ENCODE measurements at regions not wholly inside any gene's neighbourhood (a gene's known extent, or its start where the extent isn't known, plus 50 kb on each side); places are given as distances from the start of the nearest gene placed in this dataset.

GRCh38 chr14:48536318-48536717 is 860.9 kb upstream of the MDGA2 start:
- no peaks in the 10 kb centered on the region for H3K9me3 ChIP-seq (ENCODE audit: control extremely low read depth in 1 of 3, control insufficient read depth in 2 of 3, insufficient read depth in 1 of 3, low read length in 2 of 3)
- H3K27ac Mint-ChIP-seq = no peak overlapping the region
- H3K4me1 Mint-ChIP-seq = no peaks in the 10 kb centered on the region
- no peaks in the 10 kb centered on the region for H3K36me3 ChIP-seq (replicated peaks in 1 of 2; ENCODE audit: control extremely low read depth in 1 of 2, control insufficient read depth in 1 of 2, extremely low read depth in 1 of 2, insufficient read depth in 2 of 2, low read length in 1 of 2)
- ChIA-PET POLR2A (no interaction called here), CTCF (no interaction called here)
- no peaks in the 10 kb centered on the region for H3K27me3 ChIP-seq (replicated peaks in 1 of 4; ENCODE audit: control extremely low read depth in 1 of 4, control insufficient read depth in 3 of 4, insufficient read depth in 4 of 4, low read length in 3 of 4)
- H3K4me2 ChIP-seq (replicated peaks; ENCODE audit: low read depth, low read length, poor library complexity, severe bottlenecking) = no peak overlapping the region
- H3K27me3 Mint-ChIP-seq = no peaks in the 10 kb centered on the region
- no peaks in the 10 kb centered on the region for H3K9me3 Mint-ChIP-seq (ENCODE audit: insufficient read depth)
- H4K20me1 ChIP-seq (ENCODE audit: control insufficient read depth, insufficient read depth, low read length, poor library complexity, severe bottlenecking) = no peaks in the 10 kb centered on the region
- H3K27ac ChIP-seq (ENCODE audit: low read length in 2 of 2) = no peak overlapping the region
- no peak overlapping the region for H3K4me3 Mint-ChIP-seq
- intact Hi-C loops (cut with micrococcal nuclease) = no loop called here
- no peak overlapping the region for H3K9ac ChIP-seq (ENCODE audit: low read length)
- H3K79me2 ChIP-seq (ENCODE audit: control insufficient read depth, insufficient read depth, low read length) = no peaks in the 10 kb centered on the region
- TF ChIP-seq CTCF (IDR thresholded peaks at IDR 0.05) = no peak
- TF ChIP-seq EZH2 (IDR thresholded peaks at IDR 0.05; ENCODE audit: borderline replicate concordance, insufficient read depth, low read depth, low read length, poor library complexity, severe bottlenecking) = no peak
- ATAC-seq (ENCODE audit: low read depth) = no peak
- H3K4me3 ChIP-seq (ENCODE audit: control extremely low read depth in 1 of 5, extremely low read depth in 1 of 5, insufficient read depth in 1 of 5, low read depth in 2 of 5, low read length in 4 of 5) = no peak overlapping the region
- no peak overlapping the region for H2AFZ ChIP-seq (ENCODE audit: insufficient read depth, low read depth, low read length, poor library complexity, severe bottlenecking)
- no CpG with 5 or more reads among the region's 3 CpGs for WGBS (ENCODE audit: insufficient coverage)
- DNase-seq = no peak
- H3K4me1 ChIP-seq (ENCODE audit: control insufficient read depth in 2 of 2, insufficient read depth in 2 of 2, low read length in 2 of 2) = no peaks in the 10 kb centered on the region

GRCh38 chr14:48527832-48528231 is 852.4 kb upstream of the MDGA2 start:
- H3K9me3 Mint-ChIP-seq (ENCODE audit: insufficient read depth) = no peaks in the 10 kb centered on the region
- ATAC-seq (ENCODE audit: low read depth) (no peak), DNase-seq (no peak)
- Histone ChIP-seq H3K9ac (ENCODE audit: low read length) (no peak overlapping the region), H3K27ac (ENCODE audit: low read length in 2 of 2) (no peak overlapping the region), H3K9me3 (ENCODE audit: control extremely low read depth in 1 of 3, control insufficient read depth in 2 of 3, insufficient read depth in 1 of 3, low read length in 2 of 3) (no peaks in the 10 kb centered on the region), H3K79me2 (ENCODE audit: control insufficient read depth, insufficient read depth, low read length) (no peaks in the 10 kb centered on the region), H3K27me3 (replicated peaks in 1 of 4; ENCODE audit: control extremely low read depth in 1 of 4, control insufficient read depth in 3 of 4, insufficient read depth in 4 of 4, low read length in 3 of 4) (no peaks in the 10 kb centered on the region), H4K20me1 (ENCODE audit: control insufficient read depth, insufficient read depth, low read length, poor library complexity, severe bottlenecking) (no peaks in the 10 kb centered on the region), H3K4me2 (replicated peaks; ENCODE audit: low read depth, low read length, poor library complexity, severe bottlenecking) (no peak overlapping the region), H2AFZ (ENCODE audit: insufficient read depth, low read depth, low read length, poor library complexity, severe bottlenecking) (no peak overlapping the region), H3K4me1 (ENCODE audit: control insufficient read depth in 2 of 2, insufficient read depth in 2 of 2, low read length in 2 of 2) (no peaks in the 10 kb centered on the region), H3K36me3 (replicated peaks in 1 of 2; ENCODE audit: control extremely low read depth in 1 of 2, control insufficient read depth in 1 of 2, extremely low read depth in 1 of 2, insufficient read depth in 2 of 2, low read length in 1 of 2) (no peaks in the 10 kb centered on the region), H3K4me3 (ENCODE audit: control extremely low read depth in 1 of 5, extremely low read depth in 1 of 5, insufficient read depth in 1 of 5, low read depth in 2 of 5, low read length in 4 of 5) (no peak overlapping the region)
- no peaks in the 10 kb centered on the region for H3K27me3 Mint-ChIP-seq
- TF ChIP-seq CTCF (IDR thresholded peaks at IDR 0.05) = no peak
- no peak for TF ChIP-seq EZH2 (IDR thresholded peaks at IDR 0.05; ENCODE audit: borderline replicate concordance, insufficient read depth, low read depth, low read length, poor library complexity, severe bottlenecking)
- H3K4me3 Mint-ChIP-seq = no peak overlapping the region
- intact Hi-C loops (cut with micrococcal nuclease) = no loop called here
- H3K27ac Mint-ChIP-seq = no peak overlapping the region
- ChIA-PET POLR2A (no interaction called here), CTCF (no interaction called here)
- no peaks in the 10 kb centered on the region for H3K4me1 Mint-ChIP-seq
- 61% methylated on average over 2 of the region's 2 CpGs for WGBS (ENCODE audit: insufficient coverage)
